ENCODE measurements at regions not wholly inside any gene's neighbourhood (a gene's known extent, or its start where the extent isn't known, plus 50 kb on each side); places are given as distances from the start of the nearest gene placed in this dataset.

- H3K4me3 Mint-ChIP-seq (ENCODE audit: unreplicated experiment) = no peak overlapping the region
- H3K27ac Mint-ChIP-seq (ENCODE audit: unreplicated experiment) = no peak overlapping the region
- DNase-seq (ENCODE audit: low spot score) = no peak
- no peak for TF ChIP-seq CTCF (IDR thresholded peaks at IDR 0.05)
- no peaks in the 10 kb centered on the region for H3K27me3 Mint-ChIP-seq (ENCODE audit: low read depth)
- H3K36me3 Mint-ChIP-seq (ENCODE audit: low read depth) = no peaks in the 10 kb centered on the region
- H3K9me3 Mint-ChIP-seq (ENCODE audit: low read depth) = no peaks in the 10 kb centered on the region
- peaks cover 38% of the 10 kb centered on the region for H3K4me1 Mint-ChIP-seq (ENCODE audit: low read depth)
Measured at GRCh38 chr6:47170617-47170947, 128.4 kb upstream of the ADGRF1 start.

- TF ChIP-seq CTCF (IDR thresholded peaks at IDR 0.05) = no peak
- DNase-seq (ENCODE audit: low spot score) = no peak
- Mint-ChIP-seq H3K27ac (ENCODE audit: unreplicated experiment) (no peak overlapping the region), H3K36me3 (ENCODE audit: low read depth) (no peaks in the 10 kb centered on the region), H3K4me1 (ENCODE audit: low read depth) (peaks cover 38% of the 10 kb centered on the region), H3K9me3 (ENCODE audit: low read depth) (no peaks in the 10 kb centered on the region), H3K27me3 (ENCODE audit: low read depth) (no peaks in the 10 kb centered on the region), H3K4me3 (ENCODE audit: unreplicated experiment) (no peak overlapping the region)
Measured at GRCh38 chr6:47169785-47170616, 127.9 kb upstream of the ADGRF1 start.

- DNase-seq (ENCODE audit: low spot score) = no peak
Measured at GRCh38 chr6:47168180-47168579, 126.0 kb upstream of the ADGRF1 start.

GRCh38 chr6:47165918-47166317 is 123.8 kb upstream of the ADGRF1 start:
- peaks cover 38% of the 10 kb centered on the region for H3K4me1 Mint-ChIP-seq (ENCODE audit: low read depth)
- H3K4me3 Mint-ChIP-seq (ENCODE audit: unreplicated experiment) = no peak overlapping the region

More at GRCh38 chr6:47168180-47168579, 126.0 kb upstream of the ADGRF1 start:
- TF ChIP-seq CTCF (IDR thresholded peaks at IDR 0.05) = no peak
- Mint-ChIP-seq H3K27me3 (ENCODE audit: low read depth) (no peaks in the 10 kb centered on the region), H3K4me3 (ENCODE audit: unreplicated experiment) (no peak overlapping the region), H3K27ac (ENCODE audit: unreplicated experiment) (peak overlapping the region; percentile 52), H3K36me3 (ENCODE audit: low read depth) (no peaks in the 10 kb centered on the region), H3K9me3 (ENCODE audit: low read depth) (no peaks in the 10 kb centered on the region), H3K4me1 (ENCODE audit: low read depth) (peaks cover 38% of the 10 kb centered on the region)

GRCh38 chr6:47164877-47165276 is 122.7 kb upstream of the ADGRF1 start:
- Mint-ChIP-seq H3K27me3 (ENCODE audit: low read depth) (no peaks in the 10 kb centered on the region), H3K4me1 (ENCODE audit: low read depth) (peaks cover 31% of the 10 kb centered on the region), H3K4me3 (ENCODE audit: unreplicated experiment) (no peak overlapping the region), H3K9me3 (ENCODE audit: low read depth) (no peaks in the 10 kb centered on the region), H3K36me3 (ENCODE audit: low read depth) (no peaks in the 10 kb centered on the region), H3K27ac (ENCODE audit: unreplicated experiment) (no peak overlapping the region)
- DNase-seq (ENCODE audit: low spot score) = no peak
- no peak for TF ChIP-seq CTCF (IDR thresholded peaks at IDR 0.05)

More at GRCh38 chr6:47165918-47166317, 123.8 kb upstream of the ADGRF1 start:
- no peaks in the 10 kb centered on the region for H3K27me3 Mint-ChIP-seq (ENCODE audit: low read depth)
- DNase-seq (ENCODE audit: low spot score) = no peak
- no peaks in the 10 kb centered on the region for H3K9me3 Mint-ChIP-seq (ENCODE audit: low read depth)
- no peaks in the 10 kb centered on the region for H3K36me3 Mint-ChIP-seq (ENCODE audit: low read depth)
- H3K27ac Mint-ChIP-seq (ENCODE audit: unreplicated experiment) = no peak overlapping the region
- TF ChIP-seq CTCF (IDR thresholded peaks at IDR 0.05) = no peak

All from chondrocyte (in vitro differentiated cells).